ENCODE measurements at regions not wholly inside any gene's neighbourhood (a gene's known extent, or its start where the extent isn't known, plus 50 kb on each side); places are given as distances from the start of the nearest gene placed in this dataset.
"Not testable (repeated sequence)": the region's sequence is repeated elsewhere in the genome, so short reads cannot be mapped to it uniquely, and the experiment has no call there.

DNA sequence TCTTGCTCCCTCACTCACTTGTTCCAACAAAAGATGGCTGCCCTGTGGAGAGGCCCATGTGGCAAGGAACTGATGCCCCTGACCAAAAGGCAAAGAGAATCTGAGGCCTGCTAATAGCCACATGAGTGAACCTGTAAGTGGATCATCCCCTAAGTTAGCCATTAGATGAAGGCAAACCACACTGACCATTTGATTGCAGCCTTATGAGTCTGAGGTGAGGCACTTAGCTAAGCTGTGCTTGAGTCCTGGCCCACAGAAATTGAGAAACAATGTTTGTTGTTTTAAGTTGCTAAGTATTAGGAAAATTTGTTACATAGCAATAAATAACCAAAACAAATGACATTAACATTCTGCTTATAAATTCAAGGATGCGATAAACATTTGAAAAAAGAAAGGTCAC lies 100.1 kb upstream of the BET1 start:
- no peak for DNase-seq

DNA sequence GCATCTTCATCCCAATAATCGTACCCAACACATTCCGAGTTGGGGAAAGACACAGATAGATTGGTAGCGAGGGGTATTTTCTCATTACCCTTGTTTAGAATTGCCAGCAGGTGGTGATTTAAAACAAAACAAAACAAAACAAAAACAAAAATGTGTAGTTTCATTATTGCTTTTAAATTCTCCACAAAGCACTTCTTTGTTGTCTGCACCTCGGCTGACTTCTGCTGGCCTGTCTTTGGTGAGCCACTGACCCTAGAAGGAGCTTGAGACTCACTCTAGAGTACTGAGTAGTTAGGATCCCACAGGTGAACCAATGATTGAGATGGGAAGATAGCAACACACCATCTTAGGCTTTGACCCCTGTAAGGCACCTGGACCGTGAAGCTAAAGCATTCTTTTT lies 105.4 kb upstream of the BET1 start:
- DNase-seq: no peak

DNA sequence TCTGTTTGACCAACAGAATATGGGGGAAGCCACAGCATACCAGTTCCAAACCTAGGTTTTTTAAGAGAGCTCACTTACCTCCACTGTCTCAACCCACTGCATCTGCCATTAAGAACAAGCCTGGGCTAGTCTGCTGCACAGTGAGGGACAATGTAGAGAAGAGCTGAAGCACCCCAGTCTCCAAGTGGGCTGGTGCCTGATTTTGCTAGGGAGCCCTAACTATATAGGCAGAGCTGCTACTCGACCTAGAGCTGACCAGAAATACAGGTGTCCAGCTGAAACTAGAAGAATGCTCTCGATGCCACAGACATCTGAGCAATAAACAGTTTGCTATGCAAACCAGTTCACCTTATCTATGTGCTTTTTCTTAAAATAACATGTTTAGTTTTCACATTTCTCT lies 106.9 kb upstream of the BET1 start:
- no peak for DNase-seq

DNA sequence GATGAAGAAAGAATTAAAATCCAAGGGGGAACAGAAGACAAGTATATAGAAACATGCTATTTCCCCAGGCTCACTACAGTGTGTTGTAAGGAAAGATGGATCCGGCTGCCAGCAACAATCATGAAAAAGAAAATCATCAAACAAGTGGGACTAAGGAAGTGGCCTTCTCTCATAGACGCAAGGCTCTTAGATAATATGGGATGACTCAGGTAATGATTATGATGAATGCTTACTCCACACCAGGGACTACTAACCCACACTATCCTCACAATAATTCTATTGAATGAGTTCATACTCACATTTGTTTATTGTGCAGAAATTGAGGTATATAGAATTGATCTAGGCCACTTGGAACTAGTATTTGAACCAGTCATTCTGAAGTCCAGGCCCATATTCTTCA lies 111.2 kb upstream of the BET1 start:
- DNase-seq: no peak

DNA sequence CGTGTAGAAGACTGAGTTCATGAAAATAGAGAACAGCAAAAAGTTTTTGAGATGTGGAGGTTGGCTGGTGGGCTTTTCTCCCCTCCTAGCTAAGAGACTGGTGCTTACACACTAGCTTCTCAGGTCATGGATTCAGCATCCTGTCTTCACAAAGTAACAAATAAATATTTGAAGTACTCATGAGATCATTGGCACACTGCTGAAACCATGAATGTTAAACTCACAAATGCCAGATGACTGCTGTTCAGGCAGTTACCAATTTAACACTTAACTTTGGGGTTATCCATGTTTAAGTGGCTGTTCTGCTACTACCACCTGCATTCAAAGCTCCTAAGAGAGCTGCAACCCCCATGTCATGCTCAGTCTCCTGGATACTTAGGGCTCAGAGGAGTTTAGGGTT lies 119.0 kb upstream of the BET1 start:
- DNase-seq: no peak

DNA sequence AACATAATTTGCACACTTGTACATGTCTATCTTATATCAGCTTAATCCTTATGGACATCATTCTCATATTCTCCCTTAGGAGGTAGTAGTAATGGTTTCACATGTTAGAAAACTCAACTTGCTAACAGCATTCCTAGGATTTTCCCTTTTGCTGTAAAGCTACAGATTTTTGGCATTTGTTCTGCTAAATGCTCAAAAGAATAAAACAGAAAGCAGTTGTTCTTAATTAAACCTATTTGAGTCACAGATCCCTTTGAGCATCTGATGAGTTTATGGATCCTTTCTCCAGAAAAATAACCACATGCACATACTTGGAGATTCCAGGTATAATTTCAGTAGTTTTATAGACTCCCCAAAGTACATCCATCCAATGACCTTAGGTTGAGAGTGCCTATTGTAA lies 122.9 kb upstream of the BET1 start:
- DNase-seq: no peak

DNA sequence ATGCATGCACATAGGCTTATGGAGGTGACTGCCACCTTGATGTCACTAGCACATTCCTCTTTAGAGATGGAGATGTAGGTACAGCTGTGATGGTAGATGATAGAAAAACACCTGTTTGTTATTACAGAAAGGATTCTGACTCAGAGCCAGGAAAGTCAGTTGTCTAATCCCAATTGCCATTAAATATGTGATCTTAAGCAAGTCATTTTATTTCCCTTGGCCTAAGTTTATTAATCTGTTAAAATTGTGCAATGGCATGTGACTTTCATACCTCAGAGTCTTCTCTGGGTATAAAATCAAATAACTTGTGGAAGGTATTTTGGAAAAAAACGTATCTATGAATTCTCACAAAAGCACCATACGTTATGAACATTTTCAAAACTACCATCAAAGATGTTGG lies 123.9 kb upstream of the BET1 start:
- no peak for DNase-seq

DNA sequence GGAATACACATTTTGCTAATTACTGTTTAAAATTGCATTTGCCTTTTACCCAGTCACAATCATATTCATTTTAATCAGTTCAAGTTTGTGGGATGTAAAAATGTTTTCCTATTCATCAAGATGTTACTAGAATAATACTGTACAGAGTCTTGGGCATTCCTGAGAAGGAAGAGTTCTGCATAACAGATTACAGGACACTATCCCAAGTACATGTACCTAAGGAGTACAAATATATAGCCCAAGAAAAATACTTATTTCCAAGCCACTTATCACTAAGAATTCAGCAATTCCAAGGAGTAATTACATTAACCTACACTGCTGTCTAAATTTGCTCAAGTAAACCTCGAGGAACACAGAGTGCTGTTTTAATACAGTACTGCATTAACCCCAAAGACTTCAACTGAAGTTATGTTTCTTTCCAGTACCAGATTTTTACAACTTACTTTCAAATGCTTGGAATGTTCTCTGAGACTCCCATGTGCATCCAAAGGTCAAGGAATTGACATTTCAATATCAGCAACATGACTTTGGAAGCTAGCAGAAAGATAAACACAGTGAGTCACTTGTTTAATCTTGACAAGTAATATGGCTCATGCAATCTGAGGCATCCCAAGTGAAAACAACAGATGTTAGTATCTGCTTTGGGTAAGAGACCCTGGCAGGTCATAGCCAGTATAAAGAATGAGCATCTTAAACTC lies 125.4 kb upstream of the BET1 start:
- no peak for DNase-seq

DNA sequence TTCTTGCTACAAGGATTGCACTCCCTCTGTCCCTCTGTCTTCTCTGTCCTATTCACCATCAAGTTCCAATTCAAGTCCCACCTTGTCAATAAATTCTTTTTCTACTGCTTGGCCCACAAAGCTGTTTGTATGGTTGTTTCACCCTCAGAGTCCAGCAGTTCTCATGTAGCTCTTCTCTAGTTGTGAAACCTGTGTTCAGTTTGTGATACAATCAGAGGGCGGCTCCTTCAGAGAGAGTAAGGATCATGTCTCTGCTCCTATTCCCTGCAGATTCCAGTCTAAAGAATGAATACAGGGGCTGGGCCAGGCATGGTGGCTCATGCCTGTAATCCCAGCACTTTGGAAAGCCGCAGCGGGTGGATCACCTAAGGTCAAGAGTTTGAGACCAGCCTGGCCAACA lies 126.6 kb upstream of the BET1 start:
- DNase-seq: no peak

DNA sequence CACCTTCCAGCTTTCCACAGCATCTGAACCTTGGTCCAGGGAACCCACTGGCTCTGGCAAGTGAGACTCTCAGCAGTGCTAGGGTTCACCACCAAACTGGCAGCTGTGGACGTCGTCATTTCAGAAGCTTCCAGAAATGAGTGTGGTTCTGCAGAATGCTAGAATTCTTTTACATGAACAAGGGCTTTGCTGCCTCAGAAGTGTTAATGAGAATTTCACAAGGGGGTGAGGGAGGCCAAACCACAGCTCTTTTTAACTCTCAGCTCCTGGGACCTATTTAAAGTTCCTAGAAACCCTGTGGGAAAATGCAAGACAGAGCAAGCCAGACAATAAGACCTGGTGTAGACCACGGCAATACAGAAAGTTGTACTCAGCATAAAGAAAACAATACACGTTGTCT lies 129.3 kb upstream of the BET1 start:
- no peak for DNase-seq

DNA sequence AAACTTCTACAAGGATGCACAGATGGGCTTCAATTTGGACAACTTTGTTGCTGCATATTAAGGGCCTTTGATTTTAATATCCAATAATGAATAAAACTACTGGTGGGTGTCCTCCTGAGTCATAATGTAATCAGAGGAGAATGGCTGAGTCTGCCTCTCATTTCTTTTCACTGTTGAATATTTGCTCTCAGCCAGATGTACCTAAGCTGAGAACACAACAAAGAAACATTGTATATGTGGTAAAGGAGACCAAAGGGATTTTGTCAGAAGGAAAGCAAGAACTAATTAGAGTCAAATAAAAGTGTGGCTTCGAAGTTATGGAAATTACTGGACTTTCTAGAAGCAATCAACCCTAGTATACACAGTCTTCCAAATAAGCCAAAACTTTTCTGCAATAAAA lies 131.0 kb upstream of the BET1 start:
- DNase-seq: no peak

DNA sequence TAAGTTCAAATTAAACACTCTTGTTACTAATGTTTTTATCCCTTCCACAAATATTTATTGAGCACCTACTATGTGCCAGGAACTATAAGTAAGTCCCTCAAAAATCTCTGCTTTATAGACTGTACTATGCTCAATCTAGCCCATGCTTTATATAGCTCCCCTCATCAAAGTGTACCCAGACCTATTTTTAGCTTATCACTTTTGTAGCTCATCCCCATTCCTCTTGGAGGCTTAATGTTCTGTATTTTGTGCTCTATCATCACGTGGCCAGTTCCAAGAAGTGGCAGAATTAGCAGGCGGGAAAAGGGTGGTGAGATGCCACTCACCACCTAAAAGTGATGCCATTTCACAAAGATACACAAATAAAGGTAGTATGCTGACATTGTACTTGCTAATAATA lies 138.1 kb upstream of the BET1 start:
- no peak for DNase-seq

DNA sequence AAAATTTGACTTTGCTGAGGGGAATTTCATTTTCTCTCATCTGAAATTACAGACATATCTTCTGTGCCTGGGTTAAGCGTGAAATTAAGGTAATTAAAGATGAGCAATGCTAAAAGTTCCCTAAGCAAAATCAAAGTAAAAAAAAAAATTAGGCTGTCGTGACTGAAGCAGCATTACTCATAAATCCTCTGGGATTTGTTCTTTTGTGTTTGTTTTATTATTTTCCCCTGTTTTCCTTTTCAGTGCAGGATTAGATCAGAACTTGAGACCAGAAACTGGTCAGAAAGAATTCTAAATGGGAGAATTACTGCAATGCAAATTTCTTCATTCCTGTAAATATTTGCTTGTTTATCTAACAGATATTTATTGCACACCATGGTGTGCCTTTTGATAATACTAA lies 141.4 kb upstream of the BET1 start:
- DNase-seq: no peak

DNA sequence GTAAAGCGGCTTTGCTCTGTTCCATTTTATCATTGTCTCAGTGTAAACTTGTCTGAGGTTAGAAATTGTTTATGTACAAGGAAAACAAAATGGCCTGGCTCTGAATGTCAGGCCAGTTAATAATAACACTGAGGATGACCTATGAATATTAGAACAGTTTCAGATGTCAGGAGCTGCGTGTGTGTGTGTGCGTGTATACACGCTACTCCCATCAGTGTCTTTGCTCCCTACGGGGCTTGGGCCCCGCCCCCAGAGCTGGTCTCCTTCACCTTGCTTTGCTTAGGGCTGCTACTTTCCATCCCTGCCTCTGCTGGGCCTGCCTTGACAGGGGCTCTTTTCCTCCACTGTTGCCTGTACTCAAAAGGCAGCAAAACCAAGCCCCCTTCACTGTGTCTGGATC lies 142.3 kb upstream of the BET1 start:
- DNase-seq: no peak

DNA sequence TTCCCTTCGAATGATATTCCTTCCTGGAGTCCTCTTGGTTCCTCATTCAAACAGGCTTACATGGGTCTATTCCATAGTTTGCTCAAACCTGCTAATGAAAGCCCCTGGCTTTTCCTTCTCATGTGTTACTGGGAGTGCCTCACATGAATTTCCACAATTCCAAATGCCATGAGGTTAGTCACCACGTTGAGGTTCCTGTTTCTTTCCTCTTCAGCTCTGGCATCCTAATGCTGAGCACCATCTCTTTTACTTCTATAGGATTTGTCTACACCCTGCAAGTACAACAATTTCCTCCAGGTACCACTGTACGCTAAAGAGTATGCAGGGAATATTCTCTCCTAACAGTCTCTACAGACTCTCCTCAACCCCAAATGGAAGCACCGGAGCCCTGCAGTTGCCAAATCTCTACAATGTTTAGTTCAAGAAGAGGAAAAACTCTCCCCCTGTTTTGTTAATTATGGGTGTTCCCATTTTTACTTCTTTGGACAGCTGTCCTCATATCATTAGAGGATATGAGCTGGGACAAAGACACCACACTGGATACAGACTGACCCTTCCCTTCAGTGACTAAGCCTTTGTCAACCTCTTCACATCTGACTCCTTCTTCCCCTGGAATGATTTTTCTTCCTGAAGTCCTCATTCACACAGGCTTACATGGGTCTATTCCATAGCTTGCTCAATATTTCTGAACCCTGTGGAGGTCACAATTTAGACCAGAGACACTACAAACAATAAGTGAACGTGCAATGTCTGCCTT lies 145.8 kb upstream of the BET1 start:
- no peak for DNase-seq

DNA sequence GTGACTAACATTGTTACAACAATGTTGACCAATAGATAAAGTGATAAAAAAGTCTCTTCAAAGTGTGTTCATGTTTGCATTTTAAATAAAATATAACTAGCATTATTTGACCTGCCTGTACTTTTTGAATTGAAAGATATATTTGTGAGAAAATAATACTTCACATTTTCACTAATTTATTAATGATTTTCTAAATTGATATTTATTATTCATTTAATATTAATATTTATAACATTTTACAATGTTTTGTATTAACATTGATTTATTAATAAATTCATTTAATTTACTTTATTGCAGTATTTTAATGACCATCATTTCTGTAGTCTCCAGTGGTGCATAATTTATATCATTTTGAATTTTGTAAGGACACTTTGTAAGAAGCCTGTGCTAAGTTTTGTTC lies 150.0 kb upstream of the BET1 start:
- no peak for DNase-seq

DNA sequence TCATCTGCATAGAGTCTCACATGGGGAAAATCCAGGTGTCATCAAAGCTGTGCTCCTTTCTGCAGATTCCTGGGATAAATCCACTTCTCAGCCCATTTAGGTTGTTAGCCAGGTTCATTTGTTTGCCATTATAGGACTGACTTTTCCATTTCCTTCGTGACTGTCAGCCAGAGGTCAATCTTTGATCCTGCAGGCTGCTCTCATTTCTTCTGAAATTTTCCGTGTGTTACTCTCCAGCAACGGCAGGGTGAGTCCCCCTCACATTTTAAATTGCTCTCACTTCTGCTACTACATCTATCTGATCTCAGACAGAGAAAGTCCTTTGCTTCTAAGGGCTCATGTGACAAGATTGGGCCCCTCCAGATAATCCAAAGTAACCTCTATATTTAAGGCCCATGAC lies 150.7 kb upstream of the BET1 start:
- DNase-seq: no peak

DNA sequence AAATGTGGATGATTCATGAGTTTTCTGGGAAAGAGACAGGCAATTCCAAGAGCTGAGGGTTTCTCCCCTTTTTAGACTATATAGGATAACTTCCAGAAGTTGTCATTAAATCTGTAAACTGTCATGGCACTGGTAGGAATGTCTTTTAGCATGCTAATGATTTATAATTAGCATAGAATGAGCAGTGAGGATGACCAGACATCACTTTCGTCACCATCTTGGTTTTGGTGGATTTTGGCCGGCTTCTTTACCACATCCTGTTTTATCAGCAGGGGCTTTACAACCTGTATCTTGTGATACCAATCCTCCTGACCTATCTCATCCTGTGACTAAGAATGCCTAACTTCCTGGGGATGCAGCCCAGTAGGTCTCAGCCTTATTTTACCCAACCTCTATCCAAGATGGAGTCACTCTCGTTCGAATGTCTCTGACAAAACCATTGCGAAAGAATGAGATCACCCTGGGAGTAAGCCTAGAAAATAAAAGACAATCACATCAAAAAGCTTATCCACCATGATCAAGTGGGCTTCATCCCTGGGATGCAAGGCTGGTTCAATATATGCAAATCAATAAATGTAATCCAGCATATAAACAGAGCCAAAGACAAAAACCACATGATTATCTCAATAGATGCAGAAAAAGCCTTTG lies 153.6 kb upstream of the BET1 start:
- DNase-seq: not testable (repeated sequence)

DNA sequence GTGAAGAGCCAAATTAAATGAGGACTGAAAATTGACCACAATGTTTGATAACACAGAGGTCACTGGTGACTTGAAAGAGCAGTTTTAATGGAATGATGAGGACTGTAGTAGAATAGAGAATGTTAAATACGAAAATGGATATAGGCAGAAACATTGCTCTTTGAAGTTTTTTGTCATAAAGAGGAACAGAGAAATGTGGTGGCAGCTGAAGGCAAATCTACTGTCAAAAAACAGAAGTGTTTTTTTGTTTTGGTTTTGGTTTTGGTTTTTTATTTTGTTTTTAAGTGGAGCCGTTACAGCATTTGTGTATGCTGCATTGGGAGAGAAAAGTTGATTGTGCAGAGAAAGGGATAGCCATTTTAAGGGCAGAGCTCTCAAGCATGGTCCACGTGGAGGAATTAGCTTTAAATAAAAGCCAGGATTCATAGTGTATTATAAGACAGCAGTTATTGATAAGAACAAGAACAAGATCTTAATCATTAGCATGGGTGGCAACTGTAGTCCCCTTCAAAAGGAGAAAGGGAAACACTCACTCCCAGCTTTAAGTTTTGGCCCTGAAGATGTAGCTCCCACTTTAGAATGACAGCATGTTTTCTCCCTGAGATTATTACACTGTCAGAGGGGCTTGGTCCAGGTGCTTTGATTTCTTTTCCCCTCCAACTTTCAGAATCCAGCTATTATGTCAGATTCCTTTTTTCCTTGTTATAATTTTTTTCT lies 156.7 kb upstream of the BET1 start:
- no peak for DNase-seq

DNA sequence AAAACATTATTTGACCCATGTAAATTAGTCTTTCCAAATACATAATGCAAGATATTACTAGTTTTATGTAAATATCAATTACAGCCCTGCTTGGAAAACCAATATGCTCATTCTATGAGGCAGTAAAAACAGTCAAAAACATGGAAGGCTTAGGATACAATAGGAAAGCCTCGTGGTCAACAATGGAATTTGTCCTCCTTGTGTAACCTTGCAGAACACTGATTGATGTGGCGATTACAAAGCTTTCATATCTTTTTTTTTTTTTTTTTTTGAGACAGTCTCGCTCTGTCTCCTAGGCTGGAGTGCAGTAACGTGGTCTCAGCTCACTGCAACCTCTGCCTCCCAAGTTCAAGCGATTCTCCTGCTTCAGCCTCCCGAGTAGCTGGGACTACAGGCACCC lies 157.3 kb upstream of the BET1 start:
- DNase-seq: no peak

DNA sequence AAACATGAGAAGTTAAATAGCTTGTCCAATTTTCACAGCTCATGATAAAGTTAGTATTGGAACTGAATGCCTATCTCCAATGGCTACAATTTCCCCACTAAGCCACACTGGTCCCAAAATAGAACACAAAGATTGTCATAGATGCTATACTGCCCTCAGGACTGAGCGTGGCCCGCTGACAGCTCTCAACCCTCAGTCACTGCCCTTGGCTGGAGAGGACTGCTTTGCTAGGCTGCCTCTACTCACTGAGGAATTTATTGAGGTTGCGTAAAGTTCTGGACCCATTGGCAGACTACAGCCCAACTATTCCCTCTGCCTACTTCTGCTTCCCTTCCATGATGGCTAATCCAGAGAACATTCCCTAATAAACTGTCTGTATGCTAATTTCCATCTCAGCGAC lies 165.5 kb upstream of the BET1 start:
- no peak for DNase-seq

DNA sequence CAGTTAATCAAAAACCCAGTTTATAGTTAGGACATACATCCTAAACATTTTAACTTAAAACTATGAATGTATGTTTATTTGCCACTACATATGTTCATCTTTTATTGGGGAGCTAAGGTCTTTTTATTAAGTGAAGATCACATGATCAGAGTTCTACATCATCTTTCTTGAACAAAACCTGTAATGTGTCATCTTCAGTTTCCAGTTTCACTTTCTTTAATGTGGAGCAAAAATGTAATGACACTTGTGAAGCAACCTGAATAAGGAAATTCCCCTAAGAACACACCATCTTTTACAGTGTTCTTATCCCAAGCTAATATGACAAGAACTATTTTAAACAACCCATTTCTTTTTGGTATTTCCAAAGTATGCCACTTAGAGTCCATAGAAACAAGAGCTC lies 166.7 kb upstream of the BET1 start:
- no peak for DNase-seq

All from anterior cingulate cortex (tissue), 58 donors.